Endodermal cell (in vitro differentiated cells): ENCODE measurements at regions not wholly inside any gene's neighbourhood (a gene's known extent, or its start where the extent isn't known, plus 50 kb on each side); places are given as distances from the start of the nearest gene placed in this dataset.
"Not testable (repeated sequence)": the region's sequence is repeated elsewhere in the genome, so short reads cannot be mapped to it uniquely, and the experiment has no call there.

ENCODE experiments used
- DNase-seq: peaks from one replicate; pipeline ENCODE4 v3.0.0-alpha.2; 2017
- H3K27ac ChIP-seq: 2 replicates; pipeline ENCODE4 v1.5.1; 2013; ENCODE audit warnings: mild to moderate bottlenecking, low read depth, low read length, moderate library complexity
- H3K27me3 ChIP-seq: 2 replicates; pipeline ENCODE4 v1.6.1; 2013; ENCODE audit warnings: mild to moderate bottlenecking, low read length, moderate library complexity; ENCODE audit not compliant: insufficient read depth, control insufficient read depth, poor library complexity, severe bottlenecking
- H3K36me3 ChIP-seq: 2 replicates; pipeline ENCODE4 v1.7.0; 2013; ENCODE audit warnings: mild to moderate bottlenecking, low read length, moderate library complexity; ENCODE audit not compliant: control insufficient read depth, insufficient read depth
- H3K4me1 ChIP-seq: one replicate; pipeline ENCODE4 v1.7.0; 2013; ENCODE audit warnings: low read length; ENCODE audit not compliant: control insufficient read depth, insufficient read depth
- H3K4me3 ChIP-seq: 2 replicates; pipeline ENCODE4 v1.5.1; 2013; ENCODE audit warnings: mild to moderate bottlenecking, low read length, moderate library complexity
- H3K9ac ChIP-seq: 2 replicates; pipeline ENCODE4 v1.6.1; 2013; ENCODE audit warnings: mild to moderate bottlenecking, low read length, moderate library complexity; ENCODE audit not compliant: poor library complexity, severe bottlenecking; ENCODE audit errors: extremely low read depth
- H3K9me3 ChIP-seq: 2 replicates; pipeline ENCODE4 v1.6.1; 2013; ENCODE audit warnings: mild to moderate bottlenecking, low read length, moderate library complexity; ENCODE audit not compliant: control insufficient read depth
- H3K27ac Mint-ChIP-seq: 2 replicates; pipeline ENCODE4 v1.8.0; 2020; ENCODE audit warnings: mixed read lengths
- H3K27me3 Mint-ChIP-seq: 2 replicates; pipeline ENCODE4 v1.8.0; 2021; ENCODE audit warnings: mild to moderate bottlenecking, mixed read lengths; ENCODE audit not compliant: insufficient read depth
- H3K36me3 Mint-ChIP-seq: 2 replicates; pipeline ENCODE4 v1.8.0; 2020; ENCODE audit warnings: low read depth, mixed read lengths
- H3K4me1 Mint-ChIP-seq: 2 replicates; pipeline ENCODE4 v1.8.0; 2020; ENCODE audit warnings: mixed read lengths
- H3K4me3 Mint-ChIP-seq: 2 replicates; pipeline ENCODE4 v1.8.0; 2020; ENCODE audit warnings: mild to moderate bottlenecking, moderate library complexity, mixed read lengths
- H3K9me3 Mint-ChIP-seq: 2 replicates; pipeline ENCODE4 v1.8.0; 2020; ENCODE audit warnings: mild to moderate bottlenecking, mixed read lengths
- CTCF ChIP-seq: fragments of 200-600 bp; sonication (generic); conservative IDR thresholded peaks from 2 replicates; pipeline ENCODE4 v1.5.0; 2021; ENCODE audit warnings: antibody characterized with exemption, mild to moderate bottlenecking
- WGBS, 2 experiments: methylation state at CpG; one replicate each; pipeline versions ENCODE4 v1.1.5 to v1.1.7; 2013; ENCODE audit warnings: missing lambda C conversion rate in 2 of 2, mixed read lengths in 1 of 2; ENCODE audit not compliant: insufficient coverage in 1 of 2, insufficient read length in 1 of 2; 5-methylcytosine and 5-hydroxymethylcytosine counted together

DNA sequence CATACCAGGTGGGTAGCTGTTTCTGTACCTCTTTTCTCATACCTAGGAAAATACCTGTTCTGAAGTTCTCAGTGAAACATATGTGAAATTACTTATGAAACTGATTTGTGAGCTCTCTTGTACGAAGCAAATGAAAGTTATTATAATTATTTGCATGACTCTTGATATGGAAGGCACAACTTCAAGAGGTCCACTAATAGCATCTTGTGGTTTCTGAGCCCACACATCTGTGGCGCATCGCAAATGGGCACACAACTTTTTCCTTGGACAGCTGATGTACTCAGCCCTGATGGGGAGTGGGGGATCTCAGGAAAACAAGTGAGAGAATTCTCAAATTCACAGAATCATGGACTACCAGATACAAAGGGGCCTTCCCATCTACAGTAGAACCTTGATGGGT lies 432.3 kb downstream of the CD83 start:
- no peaks in the 10 kb centered on the region for H3K9me3 ChIP-seq
- Mint-ChIP-seq H3K4me3 (no peak overlapping the region), H3K36me3 (no peaks in the 10 kb centered on the region), H3K27ac (no peak overlapping the region), H3K4me1 (peaks cover 16% of the 10 kb centered on the region), H3K27me3 (peaks cover 6% of the 10 kb centered on the region), H3K9me3 (no peaks in the 10 kb centered on the region)
- no peak for DNase-seq
- no peak for TF ChIP-seq CTCF
- 98 to 100% methylated on average over 1 to 3 of the region's 3 CpGs for WGBS, 2 experiments
- H3K27me3 ChIP-seq: no peaks in the 10 kb centered on the region
- no peak overlapping the region for H3K4me3 ChIP-seq
- no peak overlapping the region for H3K27ac ChIP-seq
- peaks cover 11% of the 10 kb centered on the region for H3K4me1 ChIP-seq
- H3K36me3 ChIP-seq: no peaks in the 10 kb centered on the region
- no peak overlapping the region for H3K9ac ChIP-seq

GRCh38 chr6:14550410-14550809 lies 432.8 kb downstream of the CD83 start:
- H3K4me3 ChIP-seq: no peak overlapping the region
- H3K9me3 ChIP-seq: no peaks in the 10 kb centered on the region
- peaks cover 7% of the 10 kb centered on the region for H3K4me1 ChIP-seq
- DNase-seq: no peak
- no peaks in the 10 kb centered on the region for H3K36me3 ChIP-seq
- Mint-ChIP-seq H3K27me3 (peaks cover 6% of the 10 kb centered on the region), H3K9me3 (no peaks in the 10 kb centered on the region), H3K27ac (no peak overlapping the region), H3K4me1 (peaks cover 15% of the 10 kb centered on the region), H3K36me3 (no peaks in the 10 kb centered on the region), H3K4me3 (no peak overlapping the region)
- H3K9ac ChIP-seq: no peak overlapping the region
- H3K27ac ChIP-seq: no peak overlapping the region
- WGBS, 2 experiments: 98% methylated on average over 3 of the region's 3 CpGs; no CpG with 5 or more reads in 1 of the 2 experiments
- no peak for TF ChIP-seq CTCF
- no peaks in the 10 kb centered on the region for H3K27me3 ChIP-seq

DNA sequence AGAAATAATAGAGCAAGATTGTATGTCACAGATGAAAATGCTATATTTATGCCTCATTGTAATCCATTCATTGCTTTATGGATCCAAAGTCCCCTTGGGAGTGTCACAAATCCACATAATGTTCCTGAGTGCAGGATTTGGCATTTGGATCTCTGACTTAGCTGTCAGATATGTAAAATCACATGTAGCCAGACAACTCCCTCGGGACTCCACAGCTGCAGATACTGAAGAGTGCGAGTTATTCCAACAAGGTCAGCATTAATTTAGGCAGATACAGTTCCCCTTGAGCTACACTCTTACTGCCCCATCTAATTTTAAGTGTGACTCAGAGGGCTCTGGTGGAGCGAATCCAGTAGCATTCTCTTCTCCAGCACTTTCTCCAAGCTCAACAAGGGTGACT lies 433.2 kb downstream of the CD83 start:
- Histone ChIP-seq H3K9ac (no peak overlapping the region), H3K36me3 (no peaks in the 10 kb centered on the region), H3K4me3 (no peak overlapping the region), H3K4me1 (peaks cover 6% of the 10 kb centered on the region), H3K27ac (no peak overlapping the region), H3K27me3 (no peaks in the 10 kb centered on the region), H3K9me3 (no peaks in the 10 kb centered on the region)
- Mint-ChIP-seq H3K27ac (no peak overlapping the region), H3K4me1 (peaks cover 17% of the 10 kb centered on the region), H3K9me3 (no peaks in the 10 kb centered on the region), H3K36me3 (no peaks in the 10 kb centered on the region), H3K4me3 (no peak overlapping the region), H3K27me3 (peaks cover 6% of the 10 kb centered on the region)
- TF ChIP-seq CTCF: no peak
- WGBS, 2 experiments: 91 to 95% methylated on average over 3 of the region's 3 CpGs
- no peak for DNase-seq

DNA sequence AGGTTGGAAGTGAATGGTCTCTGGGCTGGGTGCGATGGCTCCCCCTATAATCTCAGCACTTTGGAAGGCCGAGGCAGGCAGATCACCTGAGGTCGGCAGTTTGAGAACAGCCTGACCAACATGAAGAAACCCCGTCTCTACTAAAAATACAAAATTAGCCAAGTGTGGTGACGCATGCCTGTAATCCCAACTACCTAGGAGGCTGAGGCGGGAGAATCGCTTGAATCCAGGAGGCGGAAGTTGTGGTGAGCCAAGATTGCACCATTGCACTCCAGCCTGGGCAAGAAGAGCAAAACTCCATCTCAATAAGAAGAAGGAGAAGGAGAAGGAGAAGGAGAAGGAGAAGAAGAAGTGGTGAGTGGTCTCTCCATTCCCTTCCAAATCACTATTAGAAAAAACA lies 434.0 kb downstream of the CD83 start:
- H3K9me3 Mint-ChIP-seq, H3K9ac ChIP-seq, H3K27ac Mint-ChIP-seq, H3K9me3 ChIP-seq, H3K4me3 ChIP-seq, H3K36me3 ChIP-seq, H3K36me3 Mint-ChIP-seq, H3K4me1 ChIP-seq, H3K27me3 Mint-ChIP-seq, H3K4me3 Mint-ChIP-seq, H3K27ac ChIP-seq, H3K27me3 ChIP-seq, DNase-seq: not testable (repeated sequence)
- WGBS, 2 experiments: 85 to 94% methylated on average over 5 to 8 of the region's 8 CpGs
- H3K4me1 Mint-ChIP-seq: peaks cover 17% of the 10 kb centered on the region
